ENCODE measurements at regions not wholly inside any gene's neighbourhood (a gene's known extent, or its start where the extent isn't known, plus 50 kb on each side); places are given as distances from the start of the nearest gene placed in this dataset.

- H3K79me2 ChIP-seq (ENCODE audit: insufficient read depth, low read length), result no peaks in the 10 kb centered on the region
- H3K4me3 ChIP-seq (ENCODE audit: low read depth, low read length, poor library complexity, severe bottlenecking), result no peak overlapping the region
- H2AFZ ChIP-seq (ENCODE audit: low read length), result no peak overlapping the region
- no peaks in the 10 kb centered on the region for H3K4me1 ChIP-seq (ENCODE audit: insufficient read depth, low read length, severe bottlenecking)
- no peaks in the 10 kb centered on the region for H3K27me3 ChIP-seq (ENCODE audit: insufficient read depth, low read length)
- TF ChIP-seq EZH2 (IDR thresholded peaks at IDR 0.05; ENCODE audit: borderline replicate concordance, low read length) (no peak), CTCF (IDR thresholded peaks at IDR 0.05; ENCODE audit: low read length) (no peak)
- H3K9me3 ChIP-seq (ENCODE audit: low read length), result no peaks in the 10 kb centered on the region
- H3K9ac ChIP-seq (ENCODE audit: low read length), result no peak overlapping the region
- no peaks in the 10 kb centered on the region for H4K20me1 ChIP-seq (ENCODE audit: insufficient read depth, low read length)
- no peaks in the 10 kb centered on the region for H3K36me3 ChIP-seq (ENCODE audit: insufficient read depth, low read length)
- no peaks in the 10 kb centered on the region for H3F3A ChIP-seq (ENCODE audit: insufficient read depth, low read length)
- H3K9me2 ChIP-seq (ENCODE audit: low read depth, low read length), result no peaks in the 10 kb centered on the region
- H3K27ac ChIP-seq (ENCODE audit: low read depth, low read length, poor library complexity, severe bottlenecking), result no peak overlapping the region
- no peak overlapping the region for H3K4me2 ChIP-seq (ENCODE audit: low read length)
Measured at GRCh38 chr11:119850822-119851409, 121.9 kb upstream of the NECTIN1 start.

- H3K9me2 ChIP-seq (ENCODE audit: low read depth, low read length), result no peaks in the 10 kb centered on the region
- no peaks in the 10 kb centered on the region for H3F3A ChIP-seq (ENCODE audit: insufficient read depth, low read length)
- H3K27me3 ChIP-seq (ENCODE audit: insufficient read depth, low read length), result no peaks in the 10 kb centered on the region
- H3K4me3 ChIP-seq (ENCODE audit: low read depth, low read length, poor library complexity, severe bottlenecking), result no peak overlapping the region
- H3K9me3 ChIP-seq (ENCODE audit: low read length), result no peaks in the 10 kb centered on the region
- H2AFZ ChIP-seq (ENCODE audit: low read length), result no peak overlapping the region
- H3K4me2 ChIP-seq (ENCODE audit: low read length), result no peak overlapping the region
- H4K20me1 ChIP-seq (ENCODE audit: insufficient read depth, low read length), result no peaks in the 10 kb centered on the region
- no peaks in the 10 kb centered on the region for H3K36me3 ChIP-seq (ENCODE audit: insufficient read depth, low read length)
- no peak overlapping the region for H3K9ac ChIP-seq (ENCODE audit: low read length)
- H3K79me2 ChIP-seq (ENCODE audit: insufficient read depth, low read length), result no peaks in the 10 kb centered on the region
- no peaks in the 10 kb centered on the region for H3K4me1 ChIP-seq (ENCODE audit: insufficient read depth, low read length, severe bottlenecking)
- no peak overlapping the region for H3K27ac ChIP-seq (ENCODE audit: low read depth, low read length, poor library complexity, severe bottlenecking)
- no peak for TF ChIP-seq CTCF (IDR thresholded peaks at IDR 0.05; ENCODE audit: low read length)
- TF ChIP-seq EZH2 (IDR thresholded peaks at IDR 0.05; ENCODE audit: borderline replicate concordance, low read length), result no peak
Measured at GRCh38 chr11:119849872-119850271, 120.9 kb upstream of the NECTIN1 start.

- TF ChIP-seq CTCF (IDR thresholded peaks at IDR 0.05; ENCODE audit: low read length) (no peak), EZH2 (IDR thresholded peaks at IDR 0.05; ENCODE audit: borderline replicate concordance, low read length) (no peak)
- no peaks in the 10 kb centered on the region for H3K9me2 ChIP-seq (ENCODE audit: low read depth, low read length)
- no peaks in the 10 kb centered on the region for H3K79me2 ChIP-seq (ENCODE audit: insufficient read depth, low read length)
- no peaks in the 10 kb centered on the region for H3K36me3 ChIP-seq (ENCODE audit: insufficient read depth, low read length)
- H3K27ac ChIP-seq (ENCODE audit: low read depth, low read length, poor library complexity, severe bottlenecking), result no peak overlapping the region
- no peaks in the 10 kb centered on the region for H3K4me1 ChIP-seq (ENCODE audit: insufficient read depth, low read length, severe bottlenecking)
- H3K9ac ChIP-seq (ENCODE audit: low read length), result no peak overlapping the region
- no peaks in the 10 kb centered on the region for H4K20me1 ChIP-seq (ENCODE audit: insufficient read depth, low read length)
- H2AFZ ChIP-seq (ENCODE audit: low read length), result no peak overlapping the region
- H3K27me3 ChIP-seq (ENCODE audit: insufficient read depth, low read length), result no peaks in the 10 kb centered on the region
- no peaks in the 10 kb centered on the region for H3F3A ChIP-seq (ENCODE audit: insufficient read depth, low read length)
- H3K9me3 ChIP-seq (ENCODE audit: low read length), result no peaks in the 10 kb centered on the region
- no peak overlapping the region for H3K4me2 ChIP-seq (ENCODE audit: low read length)
- no peak overlapping the region for H3K4me3 ChIP-seq (ENCODE audit: low read depth, low read length, poor library complexity, severe bottlenecking)
Measured at GRCh38 chr11:119847853-119848252, 118.9 kb upstream of the NECTIN1 start.

All from OCI-LY1 (cell line).